Smooth muscle cell (in vitro differentiated cells): ENCODE measurements at regions not wholly inside any gene's neighbourhood (a gene's known extent, or its start where the extent isn't known, plus 50 kb on each side); places are given as distances from the start of the nearest gene placed in this dataset.
"Not testable (repeated sequence)": the region's sequence is repeated elsewhere in the genome, so short reads cannot be mapped to it uniquely, and the experiment has no call there.

Experiments used
- DNase-seq: peaks from one replicate; lab custom pipeline; 2025; ENCODE audit not compliant: unreplicated experiment; lab: John Stamatoyannopoulos, UW
- H2AFZ ChIP-seq: fragments of 200-600 bp; sonication (generic); 2 replicates; pipeline ENCODE4 v1.6.0; 2016; ENCODE audit warnings: antibody characterized with exemption, low read depth, mild to moderate bottlenecking
- H3F3A ChIP-seq: fragments of 200-600 bp; sonication (generic); 2 replicates; pipeline ENCODE4 v1.6.0; 2017; ENCODE audit warnings: antibody characterized with exemption, low read depth
- H3K27ac ChIP-seq: fragments of 200-600 bp; sonication (generic); 2 replicates; pipeline ENCODE4 v1.5.1; 2016; ENCODE audit warnings: low read depth, mild to moderate bottlenecking
- H3K27me3 ChIP-seq: fragments of 200-600 bp; sonication (generic); 2 replicates; pipeline ENCODE4 v1.6.1; 2016; ENCODE audit warnings: low read depth, mild to moderate bottlenecking
- H3K36me3 ChIP-seq: fragments of 200-600 bp; sonication (generic); 2 replicates; pipeline ENCODE4 v1.5.1; 2016; ENCODE audit warnings: low read depth
- H3K4me1 ChIP-seq: fragments of 200-600 bp; sonication (generic); 2 replicates; pipeline ENCODE4 v1.5.1; 2016; ENCODE audit warnings: low read depth
- H3K4me2 ChIP-seq: fragments of 200-600 bp; sonication (generic); 2 replicates; pipeline ENCODE4 v1.6.0; 2016; ENCODE audit warnings: mild to moderate bottlenecking
- H3K4me3 ChIP-seq: fragments of 200-600 bp; sonication (generic); 2 replicates; pipeline ENCODE4 v1.5.1; 2016; ENCODE audit warnings: mild to moderate bottlenecking
- H3K79me2 ChIP-seq: fragments of 200-600 bp; sonication (generic); 2 replicates; pipeline ENCODE4 v1.6.0; 2016; ENCODE audit warnings: low read depth, mild to moderate bottlenecking
- H3K9ac ChIP-seq: fragments of 200-600 bp; sonication (generic); 2 replicates; pipeline ENCODE4 v1.6.0; 2016; ENCODE audit warnings: low read depth
- H3K9me3 ChIP-seq: fragments of 200-600 bp; sonication (generic); replicated peaks from 2 replicates; pipeline ENCODE4 v1.5.1; 2016; ENCODE audit warnings: low read depth
- H4K20me1 ChIP-seq: fragments of 200-600 bp; sonication (generic); 2 replicates; pipeline ENCODE4 v1.6.0; 2016; ENCODE audit warnings: low read depth
- WGBS: methylation state at CpG from one replicate; pipeline ENCODE4 v1.1.7; 2016; ENCODE audit warnings: low lambda C conversion rate; 5-methylcytosine and 5-hydroxymethylcytosine counted together
- TF ChIP-seq, protein P1 (sequence below): fragments of 200-600 bp; sonication (generic); IDR thresholded peaks from 2 replicates; pipeline ENCODE4 v1.5.1; 2017; ENCODE audit warnings: borderline replicate concordance, mild to moderate bottlenecking, antibody characterized with exemption; ENCODE audit not compliant: insufficient read depth, poor library complexity, severe bottlenecking

DNA sequence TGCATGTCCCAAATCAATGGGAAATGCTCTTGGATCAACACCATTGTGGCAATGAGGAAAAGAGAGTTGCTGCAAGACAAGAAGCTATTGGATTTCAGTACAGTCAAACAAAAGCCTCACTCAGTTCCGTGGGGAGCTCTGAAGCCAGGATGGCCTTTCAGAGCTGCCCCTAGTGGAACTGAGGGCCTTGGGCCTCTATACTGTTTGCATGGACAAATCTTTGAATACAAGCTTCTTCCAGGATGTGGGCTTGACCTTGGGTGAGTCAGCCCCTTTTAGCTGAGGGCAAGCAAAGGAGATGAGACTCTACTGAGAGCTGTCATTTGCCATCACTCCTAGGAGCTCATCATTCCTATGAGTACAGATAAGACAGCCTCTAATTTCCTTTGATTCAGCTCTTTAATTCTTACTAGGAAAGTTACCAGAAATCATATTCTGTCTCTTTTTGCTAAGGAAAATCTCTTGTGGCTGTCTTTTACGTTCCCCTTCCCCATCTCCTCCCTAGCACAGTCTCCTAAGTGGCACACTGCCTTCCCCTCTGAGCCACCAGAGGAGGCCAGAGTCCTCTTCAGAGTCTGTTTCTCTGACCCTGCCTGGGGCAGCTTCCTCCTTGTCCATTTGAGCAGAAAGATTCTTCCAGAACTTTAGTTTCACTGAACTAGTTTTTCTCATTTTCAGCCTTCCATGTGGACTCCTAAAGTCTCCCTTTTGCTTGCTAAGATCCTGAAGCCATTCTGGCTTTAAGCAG, 168.8 kb upstream of the POC5 start:
- peak overlapping the region; percentile 39 for H2AFZ ChIP-seq
- H3K79me2 ChIP-seq = no peaks in the 10 kb centered on the region
- H3F3A ChIP-seq = no peaks in the 10 kb centered on the region
- no peaks in the 10 kb centered on the region for H4K20me1 ChIP-seq
- no peaks in the 10 kb centered on the region for H3K27me3 ChIP-seq
- H3K9me3 ChIP-seq = no peaks in the 10 kb centered on the region
- peak overlapping the region; percentile 71 for H3K27ac ChIP-seq
- DNase-seq = no peak
- H3K4me3 ChIP-seq = no peak overlapping the region
- peaks cover 9% of the 10 kb centered on the region for H3K4me1 ChIP-seq
- 39% methylated on average over 2 of the region's 2 CpGs for WGBS
- H3K9ac ChIP-seq = no peak overlapping the region
- peak overlapping the region; percentile 43 for H3K4me2 ChIP-seq
- TF ChIP-seq, protein P1, sequence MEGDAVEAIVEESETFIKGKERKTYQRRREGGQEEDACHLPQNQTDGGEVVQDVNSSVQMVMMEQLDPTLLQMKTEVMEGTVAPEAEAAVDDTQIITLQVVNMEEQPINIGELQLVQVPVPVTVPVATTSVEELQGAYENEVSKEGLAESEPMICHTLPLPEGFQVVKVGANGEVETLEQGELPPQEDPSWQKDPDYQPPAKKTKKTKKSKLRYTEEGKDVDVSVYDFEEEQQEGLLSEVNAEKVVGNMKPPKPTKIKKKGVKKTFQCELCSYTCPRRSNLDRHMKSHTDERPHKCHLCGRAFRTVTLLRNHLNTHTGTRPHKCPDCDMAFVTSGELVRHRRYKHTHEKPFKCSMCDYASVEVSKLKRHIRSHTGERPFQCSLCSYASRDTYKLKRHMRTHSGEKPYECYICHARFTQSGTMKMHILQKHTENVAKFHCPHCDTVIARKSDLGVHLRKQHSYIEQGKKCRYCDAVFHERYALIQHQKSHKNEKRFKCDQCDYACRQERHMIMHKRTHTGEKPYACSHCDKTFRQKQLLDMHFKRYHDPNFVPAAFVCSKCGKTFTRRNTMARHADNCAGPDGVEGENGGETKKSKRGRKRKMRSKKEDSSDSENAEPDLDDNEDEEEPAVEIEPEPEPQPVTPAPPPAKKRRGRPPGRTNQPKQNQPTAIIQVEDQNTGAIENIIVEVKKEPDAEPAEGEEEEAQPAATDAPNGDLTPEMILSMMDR = peak; percentile 21
- no peaks in the 10 kb centered on the region for H3K36me3 ChIP-seq

DNA sequence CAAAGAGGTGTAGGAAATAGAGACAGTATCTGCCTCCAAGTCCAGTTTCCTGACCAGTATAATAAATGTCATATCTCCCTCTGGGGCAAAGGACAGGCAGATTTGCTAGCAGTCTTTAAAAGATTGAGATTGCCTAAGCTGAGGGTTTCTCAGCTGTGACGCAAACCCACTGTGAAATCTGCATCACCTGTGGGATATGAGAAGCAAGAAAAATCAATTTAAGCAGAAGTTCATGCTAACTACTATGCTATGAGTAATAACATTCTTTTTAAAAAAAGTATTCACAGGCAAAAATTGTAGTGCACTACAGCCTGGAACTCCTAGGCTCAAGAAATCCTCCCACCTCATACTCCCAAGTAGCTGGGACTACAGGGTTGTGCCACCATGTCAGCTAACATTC, 168.1 kb upstream of the POC5 start:
- H4K20me1 ChIP-seq = no peaks in the 10 kb centered on the region
- H3K4me3 ChIP-seq = no peak overlapping the region
- WGBS = 79% methylated on average over 1 of the region's 1 CpG
- no peaks in the 10 kb centered on the region for H3K9me3 ChIP-seq
- H3K27ac ChIP-seq = peak overlapping the region; percentile 71
- no peak for DNase-seq
- no peaks in the 10 kb centered on the region for H3K27me3 ChIP-seq
- H3K36me3 ChIP-seq = no peaks in the 10 kb centered on the region
- H3F3A ChIP-seq = no peaks in the 10 kb centered on the region
- no peak overlapping the region for H3K9ac ChIP-seq
- H3K79me2 ChIP-seq = no peaks in the 10 kb centered on the region
- TF ChIP-seq, protein P1 = no peak
- H3K4me2 ChIP-seq = peak overlapping the region; percentile 43
- H3K4me1 ChIP-seq = peaks cover 9% of the 10 kb centered on the region
- peak overlapping the region; percentile 39 for H2AFZ ChIP-seq

DNA sequence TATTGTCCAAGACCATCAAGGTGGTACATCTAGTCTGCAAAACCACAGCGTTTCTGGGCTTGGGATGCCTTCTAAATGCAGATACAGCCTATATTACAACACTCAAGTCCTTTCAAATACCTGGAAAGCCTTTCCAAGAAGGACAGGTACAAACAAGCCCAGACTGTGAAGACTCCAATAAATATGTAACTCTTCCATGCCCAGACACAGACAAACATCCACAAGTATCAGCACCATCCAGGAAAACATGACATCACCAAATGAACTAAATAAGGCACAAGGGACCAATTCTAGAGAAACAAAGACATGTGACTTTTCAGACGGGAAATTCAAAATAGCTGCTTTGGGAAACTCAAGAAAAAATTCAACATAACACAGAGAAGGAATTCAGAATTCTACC, 152.7 kb upstream of the POC5 start:
- no peak overlapping the region for H3K27ac ChIP-seq
- no peak overlapping the region for H3K4me2 ChIP-seq
- WGBS = 79% methylated on average over 2 of the region's 2 CpGs
- H3K36me3 ChIP-seq = no peaks in the 10 kb centered on the region
- no peak overlapping the region for H2AFZ ChIP-seq
- no peaks in the 10 kb centered on the region for H3K79me2 ChIP-seq
- no peak overlapping the region for H3K9ac ChIP-seq
- H3K4me3 ChIP-seq = no peak overlapping the region
- H3F3A ChIP-seq = no peaks in the 10 kb centered on the region
- TF ChIP-seq, protein P1 = no peak
- H4K20me1 ChIP-seq = no peaks in the 10 kb centered on the region
- H3K9me3 ChIP-seq = no peaks in the 10 kb centered on the region
- no peak for DNase-seq
- H3K27me3 ChIP-seq = no peaks in the 10 kb centered on the region
- H3K4me1 ChIP-seq = no peaks in the 10 kb centered on the region

DNA sequence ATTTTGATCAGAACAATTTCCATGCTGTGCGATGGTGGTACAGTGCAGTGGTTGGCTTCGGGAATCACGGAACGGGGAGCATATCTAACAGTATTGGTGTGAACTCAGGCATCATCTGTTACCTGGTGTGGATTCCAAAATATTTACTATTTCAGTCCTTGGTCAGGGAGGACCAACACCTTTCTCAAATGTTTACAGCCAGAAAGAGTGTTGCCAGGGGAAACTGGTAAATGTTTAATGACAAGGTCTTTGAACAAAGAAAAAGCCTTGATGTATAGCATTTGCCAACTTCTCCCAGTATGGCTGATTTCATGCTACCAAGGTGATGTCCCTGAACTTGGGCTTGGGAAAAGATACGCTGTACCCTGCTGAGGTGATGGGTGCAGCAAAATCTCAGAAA, 145.6 kb upstream of the POC5 start:
- no peak overlapping the region for H2AFZ ChIP-seq
- no peak overlapping the region for H3K4me3 ChIP-seq
- 90% methylated on average over 5 of the region's 5 CpGs for WGBS
- H4K20me1 ChIP-seq = no peaks in the 10 kb centered on the region
- no peaks in the 10 kb centered on the region for H3K4me1 ChIP-seq
- no peak overlapping the region for H3K9ac ChIP-seq
- H3K27ac ChIP-seq = no peak overlapping the region
- no peaks in the 10 kb centered on the region for H3K36me3 ChIP-seq
- no peak for DNase-seq
- TF ChIP-seq, protein P1 = no peak
- H3K4me2 ChIP-seq = no peak overlapping the region
- H3F3A ChIP-seq = no peaks in the 10 kb centered on the region
- no peaks in the 10 kb centered on the region for H3K9me3 ChIP-seq
- H3K27me3 ChIP-seq = no peaks in the 10 kb centered on the region
- H3K79me2 ChIP-seq = no peaks in the 10 kb centered on the region

DNA sequence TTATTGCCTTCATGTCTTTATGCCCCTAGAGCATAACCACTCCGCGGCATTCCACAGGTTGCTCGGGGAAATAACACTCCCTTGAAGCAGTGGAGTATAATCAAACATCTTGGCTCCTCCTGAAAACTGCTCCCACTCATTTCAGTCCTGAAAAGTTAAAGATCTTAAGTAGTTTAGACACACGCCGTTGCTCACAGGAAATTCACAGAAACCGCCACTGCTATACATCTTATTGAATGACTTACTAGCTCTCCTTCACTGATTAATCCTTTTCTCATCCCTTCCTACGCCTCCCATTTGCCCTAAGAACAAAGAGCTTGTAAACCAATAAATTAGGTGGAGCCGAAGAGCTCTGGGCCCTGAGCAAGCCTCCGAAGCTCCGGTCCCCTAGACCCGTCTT, 142.4 kb upstream of the POC5 start:
- DNase-seq, H3K9me3 ChIP-seq, H3K9ac ChIP-seq, H3F3A ChIP-seq, H3K27me3 ChIP-seq, H2AFZ ChIP-seq, H3K36me3 ChIP-seq, H3K79me2 ChIP-seq, H3K4me2 ChIP-seq, H3K4me3 ChIP-seq, H4K20me1 ChIP-seq, H3K4me1 ChIP-seq, H3K27ac ChIP-seq: not testable (repeated sequence)
- WGBS = 89% methylated on average over 11 of the region's 11 CpGs
